HK-2 (cell line): ENCODE measurements at regions not wholly inside any gene's neighbourhood (a gene's known extent, or its start where the extent isn't known, plus 50 kb on each side); places are given as distances from the start of the nearest gene placed in this dataset.
"Not testable (repeated sequence)": the region's sequence is repeated elsewhere in the genome, so short reads cannot be mapped to it uniquely, and the experiment has no call there.

Source experiments
- DNase-seq: peaks from one replicate; pipeline ENCODE4 v3.0.0-alpha.2; 2018; ENCODE audit not compliant: unreplicated experiment

- DNase-seq = no peak
Measured at GRCh38 chr16:87048038-87048729, 269.0 kb downstream of the C16orf95 start.

DNA sequence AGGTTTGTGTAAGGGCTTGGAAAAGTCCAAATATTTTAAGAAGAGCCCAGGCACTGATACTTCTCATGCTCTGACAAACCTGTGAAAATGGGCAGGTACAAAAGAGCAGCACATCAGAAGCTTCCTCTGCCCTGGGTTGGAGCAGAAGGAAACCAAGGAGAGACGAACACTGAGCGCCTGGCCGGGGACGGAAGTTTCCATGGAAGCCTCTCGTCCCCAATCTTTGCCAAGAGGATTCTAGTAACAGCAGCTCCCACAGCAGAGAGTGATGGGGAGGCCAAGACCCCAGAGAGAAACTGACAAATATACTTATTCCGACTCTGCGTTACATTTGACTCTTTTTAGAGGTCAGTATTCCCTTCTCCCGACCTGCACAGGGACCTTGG lies 268.5 kb downstream of the C16orf95 start:
- DNase-seq = no peak

DNA sequence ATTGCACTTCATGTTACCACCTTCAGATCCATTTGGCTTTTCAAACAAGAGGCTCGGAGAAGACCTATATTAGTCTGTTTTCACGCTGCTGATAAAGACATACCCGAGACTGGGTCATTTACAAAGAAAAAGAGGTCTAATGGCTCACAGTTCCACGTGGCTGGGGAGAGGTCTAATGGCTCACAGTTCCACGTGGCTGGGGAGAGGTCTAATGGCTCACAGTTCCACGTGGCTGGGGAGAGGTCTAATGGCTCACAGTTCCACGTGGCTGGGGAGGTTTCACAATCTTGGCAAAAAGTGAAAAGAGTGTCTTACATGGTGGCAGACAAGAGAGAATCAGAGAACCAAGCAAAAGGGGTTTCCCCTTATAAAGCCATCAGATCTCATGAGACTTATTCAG lies 268.0 kb downstream of the C16orf95 start:
- DNase-seq = not testable (repeated sequence)

GRCh38 chr16:87050142-87050541 lies 267.1 kb downstream of the C16orf95 start:
- no peak for DNase-seq

- no peak for DNase-seq
Measured at GRCh38 chr16:87051526-87052320, 265.5 kb downstream of the C16orf95 start.

DNA sequence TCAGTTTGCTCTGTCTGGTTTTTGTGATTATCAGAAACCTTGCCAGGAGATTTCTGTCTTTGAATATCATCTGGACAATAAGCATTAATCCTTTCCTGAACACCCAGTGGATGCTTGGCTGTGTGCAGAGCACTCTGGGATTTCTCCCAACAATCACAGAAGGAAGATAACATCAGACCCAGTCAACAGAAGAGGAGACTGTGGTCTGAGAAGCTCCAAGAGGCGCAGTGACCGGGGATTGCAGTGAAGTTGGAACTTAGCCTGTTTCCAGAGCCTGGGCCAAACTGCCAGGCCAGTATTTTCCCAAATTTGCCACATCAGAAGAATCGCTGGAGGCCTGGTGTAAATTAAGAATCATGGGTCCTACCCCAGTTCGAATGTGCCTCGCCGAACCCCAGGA lies 264.7 kb downstream of the C16orf95 start:
- DNase-seq = no peak

- no peak for DNase-seq
Measured at GRCh38 chr16:87053016-87053982, 263.9 kb downstream of the C16orf95 start.

GRCh38 chr16:87054154-87054553 lies 263.0 kb downstream of the C16orf95 start:
- no peak for DNase-seq

DNA sequence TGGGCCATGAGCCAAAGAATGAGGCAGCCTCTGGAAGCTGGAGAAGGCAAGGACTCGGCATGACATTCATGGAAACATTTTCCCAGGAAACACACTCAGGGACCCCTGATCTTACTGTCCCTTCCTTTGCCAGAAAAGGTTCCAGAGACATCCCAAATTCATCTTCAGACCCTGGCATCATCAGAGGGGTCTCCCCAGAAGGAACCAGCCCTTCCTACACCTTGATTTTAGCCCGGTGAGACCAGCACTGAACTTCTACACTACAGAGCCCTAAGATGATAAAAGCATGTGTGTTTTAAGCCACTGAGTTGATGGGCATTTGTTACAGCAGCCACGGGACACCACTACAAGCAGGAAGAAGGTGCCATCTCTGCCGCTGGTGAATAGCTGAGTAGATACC lies 262.3 kb downstream of the C16orf95 start:
- no peak for DNase-seq

DNA sequence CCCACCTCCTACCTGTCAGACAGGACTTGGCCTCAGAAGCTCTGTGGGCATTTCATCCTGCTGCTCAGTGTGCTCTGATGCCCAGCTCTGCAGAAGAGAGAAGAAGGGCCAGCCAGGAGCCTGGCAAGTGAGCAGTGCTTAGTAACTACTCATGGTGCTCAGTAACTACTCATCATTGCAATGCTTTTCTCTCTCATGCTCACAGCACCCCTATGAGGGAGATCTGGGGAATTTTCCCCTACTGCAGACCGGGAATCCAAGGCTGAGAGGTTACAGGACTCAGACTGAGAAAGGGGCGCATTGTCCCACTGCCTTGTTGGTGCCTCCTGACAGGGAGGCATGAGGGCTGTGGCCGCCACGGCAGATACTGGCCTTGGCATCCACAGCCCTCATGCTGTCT lies 261.1 kb downstream of the C16orf95 start:
- DNase-seq = no peak

- DNase-seq = no peak
Measured at GRCh38 chr16:87056551-87056950, 260.6 kb downstream of the C16orf95 start.

- DNase-seq = no peak
Measured at GRCh38 chr16:87057211-87057881, 259.8 kb downstream of the C16orf95 start.

- DNase-seq = no peak
Measured at GRCh38 chr16:87057951-87058560, 259.1 kb downstream of the C16orf95 start.

GRCh38 chr16:87058728-87059250 lies 258.4 kb downstream of the C16orf95 start:
- no peak for DNase-seq

GRCh38 chr16:87060034-87060986 lies 256.9 kb downstream of the C16orf95 start:
- no peak for DNase-seq

DNA sequence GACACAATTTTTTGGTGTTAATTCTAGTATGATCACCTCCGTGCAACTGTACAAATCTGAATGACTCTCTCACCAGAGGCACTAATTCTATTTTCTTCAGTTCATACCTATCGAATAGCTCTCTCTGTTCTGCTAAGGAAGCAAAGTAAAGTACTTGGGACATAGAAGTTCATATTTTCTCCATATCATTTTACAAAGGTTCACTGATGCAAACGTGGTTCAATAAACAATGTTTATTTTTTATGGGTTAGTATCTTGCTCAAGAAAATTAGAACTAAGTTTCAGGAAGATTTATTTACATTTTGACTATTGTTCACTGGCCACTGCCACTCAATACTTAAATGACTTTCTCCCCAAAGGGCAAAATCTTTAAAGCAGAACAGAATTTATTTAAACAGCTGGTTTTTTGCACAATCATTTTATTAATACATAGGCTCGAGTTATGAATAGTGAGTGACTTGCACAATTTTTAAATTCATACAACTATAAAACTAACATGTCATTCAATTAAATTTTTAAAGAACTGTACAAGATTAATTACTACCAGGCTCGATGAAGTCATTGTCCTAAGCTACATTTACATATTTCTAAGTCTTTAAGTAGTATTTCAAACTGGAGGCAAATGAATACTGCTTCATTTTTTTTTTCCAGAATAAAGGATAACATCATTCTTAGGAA lies 255.8 kb downstream of the C16orf95 start:
- DNase-seq = no peak

DNA sequence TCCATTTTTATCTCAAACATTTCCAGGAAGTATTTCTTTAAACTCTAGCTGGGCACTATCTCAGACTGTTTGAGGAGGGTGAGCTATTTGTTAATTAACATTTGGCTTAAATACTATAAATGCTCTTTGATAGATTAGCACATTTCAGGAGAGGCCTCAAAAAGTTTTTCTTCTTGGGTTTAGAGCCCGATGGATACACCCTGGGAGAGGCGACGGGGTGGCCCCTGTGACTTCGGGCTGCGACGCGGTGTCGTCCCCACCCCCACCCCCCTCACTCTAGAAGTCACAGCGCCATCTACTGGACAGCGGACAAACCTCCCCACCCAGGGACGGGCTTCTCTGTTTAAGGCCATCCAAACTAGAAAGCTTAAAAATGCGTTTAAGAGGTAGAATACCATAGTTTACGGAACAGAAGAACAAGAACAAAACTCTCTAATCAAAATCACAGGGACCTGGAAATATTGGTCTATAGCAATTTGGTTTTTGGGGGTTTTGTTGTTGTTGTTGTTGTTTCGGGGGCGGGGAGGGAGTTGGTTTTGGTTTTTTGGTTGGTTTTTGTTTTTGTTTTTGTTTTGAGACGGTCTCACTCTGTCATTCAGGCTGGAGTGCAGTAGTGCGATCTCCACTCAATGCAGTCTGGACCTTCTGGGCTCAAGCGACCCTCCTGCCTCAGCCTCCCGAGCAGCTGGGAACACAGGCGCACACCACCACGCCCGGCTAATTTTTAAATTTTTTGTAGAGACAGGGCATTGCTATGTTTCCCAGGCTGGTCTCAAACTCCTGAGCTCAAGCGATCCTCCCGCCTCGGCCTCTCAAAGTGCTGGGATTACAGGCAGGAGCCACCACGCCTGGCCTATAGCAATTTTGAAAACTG lies 254.4 kb downstream of the C16orf95 start:
- peak; percentile 62 for DNase-seq

- no peak for DNase-seq
Measured at GRCh38 chr16:87063543-87063942, 253.6 kb downstream of the C16orf95 start.
